Endothelial cell of umbilical vein (primary cell): ENCODE measurements at regions not wholly inside any gene's neighbourhood (a gene's known extent, or its start where the extent isn't known, plus 50 kb on each side); places are given as distances from the start of the nearest gene placed in this dataset.

Source experiments
- BruUV-seq: library from RNA; stranded (reverse); fragments of 400-500 nt; replicated peaks from 2 replicates; lab custom pipeline; 2021; lab: Mats Ljungman, UMichigan
- CTCF ChIA-PET: fragments of 300-600, 350-600 bp; sonication (Branson Sonifier 250); formaldehyde crosslinking; loops from one replicate; lab custom pipeline; 2021; ENCODE audit warnings: antibody characterized with exemption, inconsistent platforms; lab: Charles Lee
- POLR2A ChIA-PET: fragments of 300-600, 350-600 bp; sonication (Branson Sonifier 250); formaldehyde crosslinking; loops from one replicate; lab custom pipeline; 2021; ENCODE audit warnings: antibody characterized with exemption, inconsistent platforms; lab: Charles Lee
- DNase-seq: peaks from one replicate; pipeline ENCODE4 v3.0.0-alpha.2; 2011; ENCODE audit warnings: low read depth, low spot score
- FAIRE-seq: peaks from 2 replicates; lab custom pipeline; 2011; peaks lifted over from hg19 to GRCh38; lab: Jason Lieb, UNC
- H2AFZ ChIP-seq: 2 replicates; pipeline ENCODE4 v1.6.0; 2012; ENCODE audit warnings: low read depth, low read length, control low read depth, inconsistent platforms
- H3K27ac ChIP-seq: 2 replicates; pipeline ENCODE4 v1.5.1; 2011; ENCODE audit warnings: low read depth, mild to moderate bottlenecking, control low read depth, low read length, moderate library complexity; ENCODE audit not compliant: insufficient read depth
- H3K27me3 ChIP-seq, 2 experiments: 2 replicates each; pipeline versions ENCODE4 v1.6.0 to v1.6.1; 2011; ENCODE audit warnings: low read length in 2 of 2, mixed read lengths in 1 of 2; ENCODE audit not compliant: control insufficient read depth in 2 of 2, insufficient read depth in 2 of 2
- H3K36me3 ChIP-seq, 2 experiments: 2 replicates in 1 of 2; 3 replicates in 1 of 2; pipeline ENCODE4 v1.5.1; 2011; ENCODE audit warnings: low read length in 2 of 2, mild to moderate bottlenecking in 1 of 2, moderate library complexity in 1 of 2; ENCODE audit not compliant: control insufficient read depth in 2 of 2, insufficient read depth in 2 of 2; ENCODE audit errors: extremely low read depth in 1 of 2
- H3K4me1 ChIP-seq: 3 replicates; pipeline ENCODE4 v1.5.1; 2011; ENCODE audit warnings: mild to moderate bottlenecking, low read length; ENCODE audit not compliant: control insufficient read depth, insufficient read depth; ENCODE audit errors: extremely low read depth
- H3K4me2 ChIP-seq: 2 replicates; pipeline ENCODE4 v1.6.1; 2011; ENCODE audit warnings: low read length, control low read depth, mixed read lengths; ENCODE audit not compliant: insufficient read depth
- H3K4me3 ChIP-seq, 3 experiments: fragments of 200-600 bp in 1 of 3; sonication (generic), shearing (Covaris generic) in 1 of 3; replicated peaks in 1 of 3; 2 replicates each; pipeline ENCODE4 v1.5.1; 2011 to 2016; ENCODE audit warnings: control low read depth in 3 of 3, low read length in 3 of 3, mild to moderate bottlenecking in 2 of 3, inconsistent platforms in 1 of 3, low read depth in 1 of 3, moderate library complexity in 1 of 3; ENCODE audit not compliant: insufficient read depth in 1 of 3
- H3K79me2 ChIP-seq: 2 replicates; pipeline ENCODE4 v1.6.0; 2012; ENCODE audit warnings: low read length, inconsistent platforms; ENCODE audit not compliant: control insufficient read depth, insufficient read depth
- H3K9ac ChIP-seq: replicated peaks from 2 replicates; pipeline ENCODE3; 2011; ENCODE audit warnings: low read length, control low read depth; ENCODE audit not compliant: insufficient read depth; ENCODE audit errors: extremely low read depth
- H3K9me1 ChIP-seq: replicated peaks from 3 replicates; pipeline ENCODE4 v1.6.0; 2011; ENCODE audit warnings: mild to moderate bottlenecking, low read length; ENCODE audit not compliant: control insufficient read depth, insufficient read depth; ENCODE audit errors: extremely low read depth
- H3K9me3 ChIP-seq: replicated peaks from 2 replicates; pipeline ENCODE4 v1.5.1; 2012; ENCODE audit warnings: low read length, inconsistent platforms; ENCODE audit not compliant: control insufficient read depth, insufficient read depth
- H4K20me1 ChIP-seq: replicated peaks from 2 replicates; pipeline ENCODE3; 2011; ENCODE audit warnings: mild to moderate bottlenecking, low read length; ENCODE audit not compliant: control insufficient read depth, insufficient read depth; ENCODE audit errors: extremely low read depth
- CTCF ChIP-seq, 2 donors: IDR thresholded peaks; 1 replicate in 1 of 2; 2 replicates in 1 of 2; pipeline ENCODE4 v1.5.1; 2011; ENCODE audit warnings: low read length in 2 of 2, mild to moderate bottlenecking in 2 of 2, moderate library complexity in 2 of 2, control low read depth in 1 of 2, inconsistent platforms in 1 of 2, low read depth in 1 of 2; ENCODE audit not compliant: insufficient read depth in 1 of 2; ENCODE audit errors: extremely low read depth in 1 of 2
- EZH2 ChIP-seq: IDR thresholded peaks from 2 replicates; pipeline ENCODE4 v1.6.1; 2012; ENCODE audit warnings: borderline replicate concordance, low read depth, mild to moderate bottlenecking, moderate library complexity, low read length, inconsistent platforms; ENCODE audit not compliant: severe bottlenecking
- FOS ChIP-seq: IDR thresholded peaks from 2 replicates; pipeline ENCODE4 v1.6.1; 2011; ENCODE audit warnings: mild to moderate bottlenecking, low read length, moderate library complexity, borderline replicate concordance; ENCODE audit not compliant: insufficient read depth
- GATA2 ChIP-seq: IDR thresholded peaks from 2 replicates; pipeline ENCODE4 v1.7.0; 2011; ENCODE audit warnings: low read depth, mild to moderate bottlenecking, moderate library complexity, mixed read lengths, low read length; ENCODE audit not compliant: insufficient read length, insufficient read depth
- JUN ChIP-seq: IDR thresholded peaks from 2 replicates; pipeline ENCODE4 v1.6.1; 2011; ENCODE audit warnings: borderline replicate concordance, low read depth; ENCODE audit not compliant: insufficient read length, insufficient read depth
- MAX ChIP-seq: IDR thresholded peaks from 2 replicates; pipeline ENCODE4 v1.6.1; 2011; ENCODE audit not compliant: insufficient read depth, insufficient read length
- MYC ChIP-seq: IDR thresholded peaks from one replicate; pipeline ENCODE4 v1.6.1; 2011; ENCODE audit warnings: mild to moderate bottlenecking, low read depth, low read length
- POLR2A ChIP-seq: IDR thresholded peaks from 2 replicates; pipeline ENCODE4 v1.6.1; 2012; ENCODE audit warnings: low read depth, mild to moderate bottlenecking, control low read depth, low read length
- POLR2AphosphoS5 ChIP-seq: IDR thresholded peaks from 2 replicates; pipeline ENCODE4 v1.6.1; 2012; ENCODE audit warnings: low read depth, mild to moderate bottlenecking, control low read depth, low read length, moderate library complexity; ENCODE audit not compliant: insufficient read depth
- dilution Hi-C: fragments of 300-500 bp; cut with MboI; formaldehyde crosslinking; loops from one replicate; pipeline ENCODE4 v1.15.0; 2019; ENCODE audit warnings: low sequenced_read_pairs; ENCODE audit not compliant: extremely low pct_ligation_motif_present
- intact Hi-C: fragments of 100-400 bp; cut with micrococcal nuclease; formaldehyde crosslinking; loops from one replicate; pipeline ENCODE4 v1.10.0; 2022

GRCh38 chr7:68384581-68384980, 1213.7 kb upstream of the AUTS2 start:
- dilution Hi-C loops (no loop called here), intact Hi-C loops (no loop called here)
- Histone ChIP-seq H3K36me3 (no peaks in the 10 kb centered on the region), H4K20me1 (no peaks in the 10 kb centered on the region), H2AFZ (no peak overlapping the region), H3K4me3 (no peak overlapping the region), H3K4me2 (no peak overlapping the region), H3K27ac (no peak overlapping the region), H3K79me2 (no peaks in the 10 kb centered on the region), H3K27me3 (no peaks in the 10 kb centered on the region), H3K9ac (no peak overlapping the region), H3K9me1 (no peaks in the 10 kb centered on the region), H3K4me1 (no peaks in the 10 kb centered on the region), H3K9me3 (peaks cover 6% of the 10 kb centered on the region)
- ChIA-PET POLR2A (no interaction called here), CTCF (no interaction called here)
- TF ChIP-seq POLR2A, result no peak
- no peak for TF ChIP-seq POLR2AphosphoS5
- TF ChIP-seq JUN, result no peak
- TF ChIP-seq GATA2, result no peak
- TF ChIP-seq EZH2, result no peak
- TF ChIP-seq MYC, result no peak
- TF ChIP-seq FOS, result no peak
- no peak for TF ChIP-seq MAX
- no peak for TF ChIP-seq CTCF (IDR thresholded peaks at IDR 0.05; ENCODE audit: extremely low read depth in 1 of 2, insufficient read depth in 1 of 2, low read depth in 1 of 2, low read length in 2 of 2)
- DNase-seq, result no peak
- no peak for FAIRE-seq
- BruUV-seq, result no TSS peak
